ENCODE measurements at regions not wholly inside any gene's neighbourhood (a gene's known extent, or its start where the extent isn't known, plus 50 kb on each side); places are given as distances from the start of the nearest gene placed in this dataset.

- no peak for DNase-seq (ENCODE audit: low read depth)
- no peak for TF ChIP-seq MAX (IDR thresholded peaks at IDR 0.05; ENCODE audit: low read depth, low read length)
- TF ChIP-seq CTCF (IDR thresholded peaks at IDR 0.05; ENCODE audit: low read depth, low read length) = no peak
- no peak for TF ChIP-seq POLR2A (IDR thresholded peaks at IDR 0.05; ENCODE audit: extremely low read depth, insufficient read length)
- TF ChIP-seq MYC (IDR thresholded peaks at IDR 0.05; ENCODE audit: low read depth, low read length) = no peak
- H3K4me3 ChIP-seq (ENCODE audit: low read depth, low read length) = no peak overlapping the region
Observed at GRCh38 chr13:47790755-47791154, 210.3 kb downstream of the SUCLA2 start.

GRCh38 chr13:47788844-47789243 is 212.2 kb downstream of the SUCLA2 start:
- TF ChIP-seq POLR2A (IDR thresholded peaks at IDR 0.05; ENCODE audit: extremely low read depth, insufficient read length) = no peak
- TF ChIP-seq MYC (IDR thresholded peaks at IDR 0.05; ENCODE audit: low read depth, low read length) = no peak
- no peak for TF ChIP-seq MAX (IDR thresholded peaks at IDR 0.05; ENCODE audit: low read depth, low read length)
- TF ChIP-seq CTCF (IDR thresholded peaks at IDR 0.05; ENCODE audit: low read depth, low read length) = no peak
- no peak overlapping the region for H3K4me3 ChIP-seq (ENCODE audit: low read depth, low read length)

GRCh38 chr13:47774671-47774994 is 226.4 kb downstream of the SUCLA2 start:
- no peak overlapping the region for H3K4me3 ChIP-seq (ENCODE audit: low read depth, low read length)
- TF ChIP-seq MAX (IDR thresholded peaks at IDR 0.05; ENCODE audit: low read depth, low read length) = no peak
- TF ChIP-seq MYC (IDR thresholded peaks at IDR 0.05; ENCODE audit: low read depth, low read length) = no peak
- TF ChIP-seq POLR2A (IDR thresholded peaks at IDR 0.05; ENCODE audit: extremely low read depth, insufficient read length) = no peak
- no peak for TF ChIP-seq CTCF (IDR thresholded peaks at IDR 0.05; ENCODE audit: low read depth, low read length)

More at GRCh38 chr13:47788844-47789243, 212.2 kb downstream of the SUCLA2 start:
- no peak for DNase-seq (ENCODE audit: low read depth)

GRCh38 chr13:47764817-47765216 is 236.3 kb downstream of the SUCLA2 start:
- no peak overlapping the region for H3K4me3 ChIP-seq (ENCODE audit: low read depth, low read length)
- no peak for DNase-seq (ENCODE audit: low read depth)
- TF ChIP-seq POLR2A (IDR thresholded peaks at IDR 0.05; ENCODE audit: extremely low read depth, insufficient read length) = no peak
- no peak for TF ChIP-seq CTCF (IDR thresholded peaks at IDR 0.05; ENCODE audit: low read depth, low read length)
- TF ChIP-seq MYC (IDR thresholded peaks at IDR 0.05; ENCODE audit: low read depth, low read length) = no peak
- TF ChIP-seq MAX (IDR thresholded peaks at IDR 0.05; ENCODE audit: low read depth, low read length) = no peak

More at GRCh38 chr13:47774671-47774994, 226.4 kb downstream of the SUCLA2 start:
- DNase-seq (ENCODE audit: low read depth) = no peak

- no peak for DNase-seq (ENCODE audit: low read depth)
- no peak overlapping the region for H3K4me3 ChIP-seq (ENCODE audit: low read depth, low read length)
Observed at GRCh38 chr13:47757466-47758080, 243.5 kb downstream of the SUCLA2 start.

More at GRCh38 chr13:47757466-47758080, 243.5 kb downstream of the SUCLA2 start:
- no peak for TF ChIP-seq MYC (IDR thresholded peaks at IDR 0.05; ENCODE audit: low read depth, low read length)
- TF ChIP-seq MAX (IDR thresholded peaks at IDR 0.05; ENCODE audit: low read depth, low read length) = no peak
- no peak for TF ChIP-seq POLR2A (IDR thresholded peaks at IDR 0.05; ENCODE audit: extremely low read depth, insufficient read length)
- no peak for TF ChIP-seq CTCF (IDR thresholded peaks at IDR 0.05; ENCODE audit: low read depth, low read length)

All from NB4 (cell line).